Stomach (tissue), 4 donors: ENCODE measurements at regions not wholly inside any gene's neighbourhood (a gene's known extent, or its start where the extent isn't known, plus 50 kb on each side); places are given as distances from the start of the nearest gene placed in this dataset.

Experiments used
- EP300 ChIP-seq: sonication (generic); formaldehyde crosslinking; IDR thresholded peaks from one replicate; pipeline ENCODE4 v1.6.1; 2017; ENCODE audit warnings: antibody characterized with exemption
- POLR2AphosphoS5 ChIP-seq, 3 donors: sonication (generic); formaldehyde crosslinking; IDR thresholded peaks; one replicate each; pipeline ENCODE4 v1.6.1; 2016; ENCODE audit warnings: antibody characterized with exemption in 3 of 3

GRCh38 chr2:166647935-166648334 lies 153.9 kb upstream of the SCN7A start:
- TF ChIP-seq EP300 (no peak), POLR2AphosphoS5 (IDR thresholded peaks at IDR 0.05) (no peak)
